ENCODE measurements at regions not wholly inside any gene's neighbourhood (a gene's known extent, or its start where the extent isn't known, plus 50 kb on each side); places are given as distances from the start of the nearest gene placed in this dataset.

DNA sequence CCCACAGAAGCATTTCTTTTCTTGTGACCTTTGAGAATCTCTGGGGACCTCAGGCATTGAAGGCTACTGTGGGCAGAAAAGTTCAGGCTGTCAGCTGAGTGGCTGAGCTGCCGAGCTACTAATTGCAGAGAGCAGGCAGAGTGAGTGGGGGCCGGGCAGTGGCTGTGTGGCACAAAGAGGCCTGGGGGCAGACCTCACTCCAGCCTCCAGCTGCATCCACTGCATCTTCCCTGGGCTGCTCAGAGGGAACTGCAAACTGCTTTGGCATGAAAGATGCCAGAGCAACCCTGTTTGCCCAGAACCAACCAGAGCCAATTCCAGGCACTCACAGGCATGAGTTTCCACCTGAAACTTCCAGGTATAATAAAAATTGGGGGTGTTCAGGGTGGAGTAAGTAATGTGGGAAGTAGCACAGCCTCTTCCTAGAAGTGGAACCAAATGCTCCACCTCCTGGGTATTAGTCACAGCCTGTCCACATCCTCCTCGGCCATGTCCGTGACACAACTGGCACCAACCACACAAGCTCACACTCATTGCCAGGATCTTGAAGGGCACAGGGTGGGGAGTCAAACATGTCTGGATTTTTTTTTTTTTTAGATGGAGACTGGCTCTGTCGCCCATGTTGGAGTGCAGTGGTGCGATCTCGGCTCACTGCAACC lies 548.9 kb downstream of the BNC2 start:
- no peak for TF ChIP-seq HDAC2 (IDR thresholded peaks at IDR 0.05)
- TF ChIP-seq, protein P1, sequence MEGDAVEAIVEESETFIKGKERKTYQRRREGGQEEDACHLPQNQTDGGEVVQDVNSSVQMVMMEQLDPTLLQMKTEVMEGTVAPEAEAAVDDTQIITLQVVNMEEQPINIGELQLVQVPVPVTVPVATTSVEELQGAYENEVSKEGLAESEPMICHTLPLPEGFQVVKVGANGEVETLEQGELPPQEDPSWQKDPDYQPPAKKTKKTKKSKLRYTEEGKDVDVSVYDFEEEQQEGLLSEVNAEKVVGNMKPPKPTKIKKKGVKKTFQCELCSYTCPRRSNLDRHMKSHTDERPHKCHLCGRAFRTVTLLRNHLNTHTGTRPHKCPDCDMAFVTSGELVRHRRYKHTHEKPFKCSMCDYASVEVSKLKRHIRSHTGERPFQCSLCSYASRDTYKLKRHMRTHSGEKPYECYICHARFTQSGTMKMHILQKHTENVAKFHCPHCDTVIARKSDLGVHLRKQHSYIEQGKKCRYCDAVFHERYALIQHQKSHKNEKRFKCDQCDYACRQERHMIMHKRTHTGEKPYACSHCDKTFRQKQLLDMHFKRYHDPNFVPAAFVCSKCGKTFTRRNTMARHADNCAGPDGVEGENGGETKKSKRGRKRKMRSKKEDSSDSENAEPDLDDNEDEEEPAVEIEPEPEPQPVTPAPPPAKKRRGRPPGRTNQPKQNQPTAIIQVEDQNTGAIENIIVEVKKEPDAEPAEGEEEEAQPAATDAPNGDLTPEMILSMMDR (IDR thresholded peaks at IDR 0.05), result no peak
- TF ChIP-seq JUNB (IDR thresholded peaks at IDR 0.05), result no peak
- TF ChIP-seq, protein P2, sequence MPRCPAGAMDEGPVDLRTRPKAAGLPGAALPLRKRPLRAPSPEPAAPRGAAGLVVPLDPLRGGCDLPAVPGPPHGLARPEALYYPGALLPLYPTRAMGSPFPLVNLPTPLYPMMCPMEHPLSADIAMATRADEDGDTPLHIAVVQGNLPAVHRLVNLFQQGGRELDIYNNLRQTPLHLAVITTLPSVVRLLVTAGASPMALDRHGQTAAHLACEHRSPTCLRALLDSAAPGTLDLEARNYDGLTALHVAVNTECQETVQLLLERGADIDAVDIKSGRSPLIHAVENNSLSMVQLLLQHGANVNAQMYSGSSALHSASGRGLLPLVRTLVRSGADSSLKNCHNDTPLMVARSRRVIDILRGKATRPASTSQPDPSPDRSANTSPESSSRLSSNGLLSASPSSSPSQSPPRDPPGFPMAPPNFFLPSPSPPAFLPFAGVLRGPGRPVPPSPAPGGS (IDR thresholded peaks at IDR 0.05), result no peak
- TF ChIP-seq PHF8 (IDR thresholded peaks at IDR 0.05; ENCODE audit: borderline replicate concordance, low read depth), result no peak
- TF ChIP-seq, protein P3, sequence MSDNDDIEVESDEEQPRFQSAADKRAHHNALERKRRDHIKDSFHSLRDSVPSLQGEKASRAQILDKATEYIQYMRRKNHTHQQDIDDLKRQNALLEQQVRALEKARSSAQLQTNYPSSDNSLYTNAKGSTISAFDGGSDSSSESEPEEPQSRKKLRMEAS (IDR thresholded peaks at IDR 0.05), result no peak
- TF ChIP-seq ZSCAN20 (CRISPR knock-in tag; IDR thresholded peaks at IDR 0.05), result no peak
- TF ChIP-seq RCOR1 (IDR thresholded peaks at IDR 0.05; ENCODE audit: low read depth, low read length), result no peak
- TF ChIP-seq, protein P4, sequence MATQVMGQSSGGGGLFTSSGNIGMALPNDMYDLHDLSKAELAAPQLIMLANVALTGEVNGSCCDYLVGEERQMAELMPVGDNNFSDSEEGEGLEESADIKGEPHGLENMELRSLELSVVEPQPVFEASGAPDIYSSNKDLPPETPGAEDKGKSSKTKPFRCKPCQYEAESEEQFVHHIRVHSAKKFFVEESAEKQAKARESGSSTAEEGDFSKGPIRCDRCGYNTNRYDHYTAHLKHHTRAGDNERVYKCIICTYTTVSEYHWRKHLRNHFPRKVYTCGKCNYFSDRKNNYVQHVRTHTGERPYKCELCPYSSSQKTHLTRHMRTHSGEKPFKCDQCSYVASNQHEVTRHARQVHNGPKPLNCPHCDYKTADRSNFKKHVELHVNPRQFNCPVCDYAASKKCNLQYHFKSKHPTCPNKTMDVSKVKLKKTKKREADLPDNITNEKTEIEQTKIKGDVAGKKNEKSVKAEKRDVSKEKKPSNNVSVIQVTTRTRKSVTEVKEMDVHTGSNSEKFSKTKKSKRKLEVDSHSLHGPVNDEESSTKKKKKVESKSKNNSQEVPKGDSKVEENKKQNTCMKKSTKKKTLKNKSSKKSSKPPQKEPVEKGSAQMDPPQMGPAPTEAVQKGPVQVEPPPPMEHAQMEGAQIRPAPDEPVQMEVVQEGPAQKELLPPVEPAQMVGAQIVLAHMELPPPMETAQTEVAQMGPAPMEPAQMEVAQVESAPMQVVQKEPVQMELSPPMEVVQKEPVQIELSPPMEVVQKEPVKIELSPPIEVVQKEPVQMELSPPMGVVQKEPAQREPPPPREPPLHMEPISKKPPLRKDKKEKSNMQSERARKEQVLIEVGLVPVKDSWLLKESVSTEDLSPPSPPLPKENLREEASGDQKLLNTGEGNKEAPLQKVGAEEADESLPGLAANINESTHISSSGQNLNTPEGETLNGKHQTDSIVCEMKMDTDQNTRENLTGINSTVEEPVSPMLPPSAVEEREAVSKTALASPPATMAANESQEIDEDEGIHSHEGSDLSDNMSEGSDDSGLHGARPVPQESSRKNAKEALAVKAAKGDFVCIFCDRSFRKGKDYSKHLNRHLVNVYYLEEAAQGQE (IDR thresholded peaks at IDR 0.05), result no peak
- TF ChIP-seq, protein P5, sequence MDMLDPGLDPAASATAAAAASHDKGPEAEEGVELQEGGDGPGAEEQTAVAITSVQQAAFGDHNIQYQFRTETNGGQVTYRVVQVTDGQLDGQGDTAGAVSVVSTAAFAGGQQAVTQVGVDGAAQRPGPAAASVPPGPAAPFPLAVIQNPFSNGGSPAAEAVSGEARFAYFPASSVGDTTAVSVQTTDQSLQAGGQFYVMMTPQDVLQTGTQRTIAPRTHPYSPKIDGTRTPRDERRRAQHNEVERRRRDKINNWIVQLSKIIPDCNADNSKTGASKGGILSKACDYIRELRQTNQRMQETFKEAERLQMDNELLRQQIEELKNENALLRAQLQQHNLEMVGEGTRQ (IDR thresholded peaks at IDR 0.05), result no peak
- no peak for TF ChIP-seq EP300 (IDR thresholded peaks at IDR 0.05)
- no peak for TF ChIP-seq POLR2A (IDR thresholded peaks at IDR 0.05; ENCODE audit: low read length)
- TF ChIP-seq, protein P6, sequence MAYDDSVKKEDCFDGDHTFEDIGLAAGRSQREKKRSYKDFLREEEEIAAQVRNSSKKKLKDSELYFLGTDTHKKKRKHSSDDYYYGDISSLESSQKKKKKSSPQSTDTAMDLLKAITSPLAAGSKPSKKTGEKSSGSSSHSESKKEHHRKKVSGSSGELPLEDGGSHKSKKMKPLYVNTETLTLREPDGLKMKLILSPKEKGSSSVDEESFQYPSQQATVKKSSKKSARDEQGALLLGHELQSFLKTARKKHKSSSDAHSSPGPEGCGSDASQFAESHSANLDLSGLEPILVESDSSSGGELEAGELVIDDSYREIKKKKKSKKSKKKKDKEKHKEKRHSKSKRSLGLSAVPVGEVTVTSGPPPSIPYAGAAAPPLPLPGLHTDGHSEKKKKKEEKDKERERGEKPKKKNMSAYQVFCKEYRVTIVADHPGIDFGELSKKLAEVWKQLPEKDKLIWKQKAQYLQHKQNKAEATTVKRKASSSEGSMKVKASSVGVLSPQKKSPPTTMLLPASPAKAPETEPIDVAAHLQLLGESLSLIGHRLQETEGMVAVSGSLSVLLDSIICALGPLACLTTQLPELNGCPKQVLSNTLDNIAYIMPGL (CRISPR knock-in tag; IDR thresholded peaks at IDR 0.05; ENCODE audit: borderline replicate concordance), result no peak
